GM12878 (cell line): ENCODE measurements at regions not wholly inside any gene's neighbourhood (a gene's known extent, or its start where the extent isn't known, plus 50 kb on each side); places are given as distances from the start of the nearest gene placed in this dataset.

Source experiments
- ATAC-seq: fragments of 200-7000 bp; cut with Tn5 transposase; 3 replicates; pipeline ENCODE4 v1.9.1; 2020; ENCODE audit warnings: mild to moderate bottlenecking, moderate library complexity
- BruUV-seq: library from RNA; stranded (reverse); fragments of 400-500 nt; replicated peaks from 2 replicates; lab custom pipeline; 2021; lab: Mats Ljungman, UMichigan
- CTCF ChIA-PET: fragments of 300-600 bp; sonication (Branson Sonifier 250); formaldehyde crosslinking; extraction: SDS; loops from one replicate; lab custom pipeline; 2021; ENCODE audit warnings: inconsistent platforms; lab: Yijun Ruan, JAX
- POLR2A ChIA-PET: fragments of 350-600 bp; formaldehyde crosslinking; extraction: SDS; loops from one replicate; lab custom pipeline; 2021; ENCODE audit warnings: inconsistent platforms; lab: Charles Lee
- RAD21 ChIA-PET: fragments of 300-600 bp; sonication (Branson Sonifier 250); formaldehyde crosslinking; loops from one replicate; lab custom pipeline; 2023; ENCODE audit warnings: antibody characterized with exemption; ENCODE audit not compliant: unreplicated experiment; lab: Charles Lee
- SMC1A ChIA-PET: fragments of 300-600 bp; sonication (Branson Sonifier 250); formaldehyde crosslinking; loops from one replicate; lab custom pipeline; 2023; ENCODE audit not compliant: unreplicated experiment, uncharacterized antibody; lab: Charles Lee
- DNase-seq: peaks from one replicate; pipeline ENCODE4 v3.0.0-alpha.2; 2011; ENCODE audit warnings: low read depth, low spot score
- FAIRE-seq: peaks from 3 replicates; lab custom pipeline; 2011; peaks lifted over from hg19 to GRCh38; lab: Jason Lieb, UNC
- H2AFZ ChIP-seq: 2 replicates; pipeline ENCODE4 v1.6.0; 2011; ENCODE audit warnings: low read depth, low read length, control low read depth; ENCODE audit not compliant: control insufficient read depth
- H3K27ac ChIP-seq: 2 replicates; pipeline ENCODE4 v1.5.1; 2011; ENCODE audit warnings: control low read depth; ENCODE audit not compliant: control insufficient read depth, insufficient read depth
- H3K27me3 ChIP-seq, 2 experiments: replicated peaks in 1 of 2; 2 replicates each; pipeline versions ENCODE4 v1.6.0 to v1.6.1; 2011; ENCODE audit warnings: low read length in 1 of 2; ENCODE audit not compliant: control insufficient read depth in 2 of 2, insufficient read depth in 2 of 2
- H3K36me3 ChIP-seq, 2 experiments: 2 replicates each; pipeline ENCODE4 v1.5.1; 2011; ENCODE audit warnings: low read length in 1 of 2; ENCODE audit not compliant: control insufficient read depth in 2 of 2, insufficient read depth in 2 of 2
- H3K4me1 ChIP-seq: 2 replicates; pipeline ENCODE4 v1.6.1; 2011; ENCODE audit warnings: mild to moderate bottlenecking, low read length, moderate library complexity, mixed read lengths; ENCODE audit not compliant: control insufficient read depth, insufficient read depth
- H3K4me2 ChIP-seq: 2 replicates; pipeline ENCODE4 v1.6.0; 2011; ENCODE audit warnings: control low read depth; ENCODE audit not compliant: control insufficient read depth, insufficient read depth
- H3K4me3 ChIP-seq: fragments of 200-600 bp; sonication (generic); 2 replicates; pipeline ENCODE4 v1.5.1; 2016
- H3K79me2 ChIP-seq: 2 replicates; pipeline ENCODE4 v1.6.0; 2011; ENCODE audit warnings: low read length; ENCODE audit not compliant: control insufficient read depth, insufficient read depth
- H3K9ac ChIP-seq: 2 replicates; pipeline ENCODE4 v1.8.0; 2011; ENCODE audit warnings: low read length, control low read depth, mixed read lengths; ENCODE audit not compliant: control insufficient read depth, insufficient read depth
- H3K9me3 ChIP-seq: replicated peaks from 3 replicates; pipeline ENCODE4 v1.5.1; 2011; ENCODE audit warnings: mild to moderate bottlenecking, low read length; ENCODE audit not compliant: control insufficient read depth, insufficient read depth
- H4K20me1 ChIP-seq: 2 replicates; pipeline ENCODE4 v1.6.0; 2011; ENCODE audit not compliant: control insufficient read depth, insufficient read depth
- CEBPB ChIP-seq, 2 experiments: fragments of 150-350 bp in 1 of 2; IDR thresholded peaks; 2 replicates each; pipeline ENCODE4 v1.6.1; 2012 to 2014; ENCODE audit warnings: low read depth in 2 of 2, low read length in 2 of 2, borderline replicate concordance in 1 of 2, inconsistent platforms in 1 of 2
- HDAC6 ChIP-seq: fragments of 200-600 bp; sonication (generic); IDR thresholded peaks from one replicate; pipeline ENCODE4 v1.8.0; 2017; ENCODE audit warnings: antibody characterized with exemption; ENCODE audit not compliant: unreplicated experiment
- IRF3 ChIP-seq: fragments of 450-650 bp; IDR thresholded peaks from 2 replicates; pipeline ENCODE4 v1.6.1; 2014; ENCODE audit warnings: mild to moderate bottlenecking
- NFYA ChIP-seq: IDR thresholded peaks from 2 replicates; pipeline ENCODE4 v1.6.1; 2011; ENCODE audit warnings: low read depth, mild to moderate bottlenecking, low read length, improper control_type of control experiment, borderline replicate concordance
- POLR2AphosphoS5 ChIP-seq: IDR thresholded peaks from 2 replicates; pipeline ENCODE4 v1.6.1; 2011; ENCODE audit warnings: mild to moderate bottlenecking, low read length, inconsistent platforms
- RB1 ChIP-seq: fragments of 450-650 bp; formaldehyde crosslinking; IDR thresholded peaks from 2 replicates; pipeline ENCODE4 v1.6.1; 2017; ENCODE audit warnings: mild to moderate bottlenecking, borderline replicate concordance
- RELA ChIP-seq: fragments of 450-650 bp; IDR thresholded peaks from 2 replicates; pipeline ENCODE4 v1.8.0; 2014; ENCODE audit warnings: borderline replicate concordance; ENCODE audit not compliant: partially characterized antibody
- SP1 ChIP-seq: IDR thresholded peaks from one replicate; pipeline ENCODE4 v1.6.1; 2011; ENCODE audit warnings: low read depth, low read length
- SPI1 ChIP-seq: IDR thresholded peaks from 2 replicates; pipeline ENCODE4 v1.6.1; 2011; ENCODE audit warnings: low read depth, mild to moderate bottlenecking, low read length, moderate library complexity, borderline replicate concordance; ENCODE audit not compliant: insufficient read depth
- SRF ChIP-seq, 2 experiments: IDR thresholded peaks; 2 replicates each; pipeline ENCODE4 v1.6.1; 2011; ENCODE audit warnings: low read depth in 2 of 2, low read length in 2 of 2, mild to moderate bottlenecking in 1 of 2, moderate library complexity in 1 of 2
- ZNF207 ChIP-seq: fragments of 450-650 bp; IDR thresholded peaks from 2 replicates; pipeline ENCODE4 v1.6.1; 2014; ENCODE audit warnings: antibody characterized with exemption, mild to moderate bottlenecking, borderline replicate concordance
- ZNF274 ChIP-seq: IDR thresholded peaks from one replicate; pipeline ENCODE4 v1.8.0; 2011; ENCODE audit not compliant: insufficient read length, insufficient read depth
- ZSCAN29 ChIP-seq: fragments of 450-650 bp; IDR thresholded peaks from 2 replicates; pipeline ENCODE4 v1.6.1; 2017; ENCODE audit warnings: mild to moderate bottlenecking, moderate library complexity
- WGBS: methylation state at CpG from one replicate; pipeline ENCODE4 v1.1.6; 2016; ENCODE audit warnings: low lambda C conversion rate; ENCODE audit not compliant: insufficient replicate concordance, insufficient coverage; ENCODE audit errors: missing lambda C conversion rate; 5-methylcytosine and 5-hydroxymethylcytosine counted together
- in situ Hi-C: fragments of 300-500 bp; cut with MboI; formaldehyde crosslinking; loops from 9 replicates; pipeline ENCODE4 v1.14.3; 2018; ENCODE audit warnings: mixed read lengths
- intact Hi-C: fragments of 100-400 bp; cut with micrococcal nuclease; formaldehyde crosslinking; loops from one replicate; pipeline ENCODE4 v1.14.2; 2022; ENCODE audit not compliant: unreplicated experiment
- TF ChIP-seq, protein P1 (sequence below): fragments of 450-650 bp; formaldehyde crosslinking; IDR thresholded peaks from 2 replicates; pipeline ENCODE4 v1.4.0; 2020; ENCODE audit warnings: mild to moderate bottlenecking, moderate library complexity
- TF ChIP-seq, protein P2 (sequence below): fragments of 450-650 bp; IDR thresholded peaks from 2 replicates; pipeline ENCODE4 v1.6.1; 2017; ENCODE audit warnings: borderline replicate concordance
- TF ChIP-seq, protein P3 (sequence below): IDR thresholded peaks from 2 replicates; pipeline ENCODE4 v1.6.1; 2012; ENCODE audit warnings: mild to moderate bottlenecking, low read depth, low read length

DNA sequence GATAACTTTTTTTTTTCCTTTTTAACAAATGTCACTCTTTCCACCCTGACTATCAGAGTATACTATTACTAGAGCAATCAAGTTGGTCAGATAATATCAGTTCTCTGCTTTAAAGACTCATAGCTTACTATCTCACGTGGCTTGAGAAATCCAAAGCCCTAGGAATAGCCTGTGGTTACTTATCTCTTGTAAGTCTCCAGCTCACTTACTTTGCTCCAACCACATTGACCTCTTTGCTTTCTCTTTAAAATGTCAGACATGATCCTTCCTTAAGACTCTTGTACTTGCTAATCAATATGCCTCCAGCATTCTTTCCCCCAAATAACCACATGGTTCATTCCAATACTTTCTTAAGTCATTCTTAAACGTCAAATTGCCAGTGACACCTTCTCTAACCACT, 1292.2 kb downstream of the REEP3 start:
- intact Hi-C loops (no loop called here), in situ Hi-C loops (no loop called here)
- TF ChIP-seq ZSCAN29 = no peak
- no peak for TF ChIP-seq ZNF207
- TF ChIP-seq RB1 = no peak
- TF ChIP-seq HDAC6 = no peak
- TF ChIP-seq, protein P1, sequence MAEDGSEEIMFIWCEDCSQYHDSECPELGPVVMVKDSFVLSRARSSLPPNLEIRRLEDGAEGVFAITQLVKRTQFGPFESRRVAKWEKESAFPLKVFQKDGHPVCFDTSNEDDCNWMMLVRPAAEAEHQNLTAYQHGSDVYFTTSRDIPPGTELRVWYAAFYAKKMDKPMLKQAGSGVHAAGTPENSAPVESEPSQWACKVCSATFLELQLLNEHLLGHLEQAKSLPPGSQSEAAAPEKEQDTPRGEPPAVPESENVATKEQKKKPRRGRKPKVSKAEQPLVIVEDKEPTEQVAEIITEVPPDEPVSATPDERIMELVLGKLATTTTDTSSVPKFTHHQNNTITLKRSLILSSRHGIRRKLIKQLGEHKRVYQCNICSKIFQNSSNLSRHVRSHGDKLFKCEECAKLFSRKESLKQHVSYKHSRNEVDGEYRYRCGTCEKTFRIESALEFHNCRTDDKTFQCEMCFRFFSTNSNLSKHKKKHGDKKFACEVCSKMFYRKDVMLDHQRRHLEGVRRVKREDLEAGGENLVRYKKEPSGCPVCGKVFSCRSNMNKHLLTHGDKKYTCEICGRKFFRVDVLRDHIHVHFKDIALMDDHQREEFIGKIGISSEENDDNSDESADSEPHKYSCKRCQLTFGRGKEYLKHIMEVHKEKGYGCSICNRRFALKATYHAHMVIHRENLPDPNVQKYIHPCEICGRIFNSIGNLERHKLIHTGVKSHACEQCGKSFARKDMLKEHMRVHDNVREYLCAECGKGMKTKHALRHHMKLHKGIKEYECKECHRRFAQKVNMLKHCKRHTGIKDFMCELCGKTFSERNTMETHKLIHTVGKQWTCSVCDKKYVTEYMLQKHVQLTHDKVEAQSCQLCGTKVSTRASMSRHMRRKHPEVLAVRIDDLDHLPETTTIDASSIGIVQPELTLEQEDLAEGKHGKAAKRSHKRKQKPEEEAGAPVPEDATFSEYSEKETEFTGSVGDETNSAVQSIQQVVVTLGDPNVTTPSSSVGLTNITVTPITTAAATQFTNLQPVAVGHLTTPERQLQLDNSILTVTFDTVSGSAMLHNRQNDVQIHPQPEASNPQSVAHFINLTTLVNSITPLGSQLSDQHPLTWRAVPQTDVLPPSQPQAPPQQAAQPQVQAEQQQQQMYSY = no peak
- no peak for TF ChIP-seq POLR2AphosphoS5
- TF ChIP-seq IRF3 = no peak
- TF ChIP-seq, protein P2, sequence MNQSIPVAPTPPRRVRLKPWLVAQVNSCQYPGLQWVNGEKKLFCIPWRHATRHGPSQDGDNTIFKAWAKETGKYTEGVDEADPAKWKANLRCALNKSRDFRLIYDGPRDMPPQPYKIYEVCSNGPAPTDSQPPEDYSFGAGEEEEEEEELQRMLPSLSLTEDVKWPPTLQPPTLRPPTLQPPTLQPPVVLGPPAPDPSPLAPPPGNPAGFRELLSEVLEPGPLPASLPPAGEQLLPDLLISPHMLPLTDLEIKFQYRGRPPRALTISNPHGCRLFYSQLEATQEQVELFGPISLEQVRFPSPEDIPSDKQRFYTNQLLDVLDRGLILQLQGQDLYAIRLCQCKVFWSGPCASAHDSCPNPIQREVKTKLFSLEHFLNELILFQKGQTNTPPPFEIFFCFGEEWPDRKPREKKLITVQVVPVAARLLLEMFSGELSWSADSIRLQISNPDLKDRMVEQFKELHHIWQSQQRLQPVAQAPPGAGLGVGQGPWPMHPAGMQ = no peak
- TF ChIP-seq ZNF274 = no peak
- no peak for TF ChIP-seq NFYA
- TF ChIP-seq, protein P3, sequence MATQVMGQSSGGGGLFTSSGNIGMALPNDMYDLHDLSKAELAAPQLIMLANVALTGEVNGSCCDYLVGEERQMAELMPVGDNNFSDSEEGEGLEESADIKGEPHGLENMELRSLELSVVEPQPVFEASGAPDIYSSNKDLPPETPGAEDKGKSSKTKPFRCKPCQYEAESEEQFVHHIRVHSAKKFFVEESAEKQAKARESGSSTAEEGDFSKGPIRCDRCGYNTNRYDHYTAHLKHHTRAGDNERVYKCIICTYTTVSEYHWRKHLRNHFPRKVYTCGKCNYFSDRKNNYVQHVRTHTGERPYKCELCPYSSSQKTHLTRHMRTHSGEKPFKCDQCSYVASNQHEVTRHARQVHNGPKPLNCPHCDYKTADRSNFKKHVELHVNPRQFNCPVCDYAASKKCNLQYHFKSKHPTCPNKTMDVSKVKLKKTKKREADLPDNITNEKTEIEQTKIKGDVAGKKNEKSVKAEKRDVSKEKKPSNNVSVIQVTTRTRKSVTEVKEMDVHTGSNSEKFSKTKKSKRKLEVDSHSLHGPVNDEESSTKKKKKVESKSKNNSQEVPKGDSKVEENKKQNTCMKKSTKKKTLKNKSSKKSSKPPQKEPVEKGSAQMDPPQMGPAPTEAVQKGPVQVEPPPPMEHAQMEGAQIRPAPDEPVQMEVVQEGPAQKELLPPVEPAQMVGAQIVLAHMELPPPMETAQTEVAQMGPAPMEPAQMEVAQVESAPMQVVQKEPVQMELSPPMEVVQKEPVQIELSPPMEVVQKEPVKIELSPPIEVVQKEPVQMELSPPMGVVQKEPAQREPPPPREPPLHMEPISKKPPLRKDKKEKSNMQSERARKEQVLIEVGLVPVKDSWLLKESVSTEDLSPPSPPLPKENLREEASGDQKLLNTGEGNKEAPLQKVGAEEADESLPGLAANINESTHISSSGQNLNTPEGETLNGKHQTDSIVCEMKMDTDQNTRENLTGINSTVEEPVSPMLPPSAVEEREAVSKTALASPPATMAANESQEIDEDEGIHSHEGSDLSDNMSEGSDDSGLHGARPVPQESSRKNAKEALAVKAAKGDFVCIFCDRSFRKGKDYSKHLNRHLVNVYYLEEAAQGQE = no peak
- no peak for TF ChIP-seq SRF (IDR thresholded peaks at IDR 0.05; ENCODE audit: low read depth in 2 of 2, low read length in 2 of 2)
- TF ChIP-seq CEBPB (IDR thresholded peaks at IDR 0.05; ENCODE audit: borderline replicate concordance in 1 of 2, low read depth in 2 of 2, low read length in 2 of 2) = no peak
- TF ChIP-seq RELA = no peak
- TF ChIP-seq SP1 = no peak
- no peak for TF ChIP-seq SPI1
- ChIA-PET SMC1A (no interaction called here), RAD21 (no interaction called here), CTCF (no interaction called here), POLR2A (no interaction called here)
- H3K9ac ChIP-seq = no peak overlapping the region
- no peaks in the 10 kb centered on the region for H3K27me3 ChIP-seq
- no peak overlapping the region for H3K4me2 ChIP-seq
- no peak overlapping the region for H3K27ac ChIP-seq
- 0% methylated on average over 2 of the region's 2 CpGs for WGBS
- ATAC-seq = no peak
- no peaks in the 10 kb centered on the region for H3K9me3 ChIP-seq
- no TSS peak for BruUV-seq
- no peaks in the 10 kb centered on the region for H3K4me1 ChIP-seq
- H4K20me1 ChIP-seq = no peaks in the 10 kb centered on the region
- H3K36me3 ChIP-seq = no peaks in the 10 kb centered on the region
- DNase-seq = no peak
- no peak for FAIRE-seq
- H3K79me2 ChIP-seq = no peaks in the 10 kb centered on the region
- H2AFZ ChIP-seq = no peak overlapping the region
- no peak overlapping the region for H3K4me3 ChIP-seq
